PC-9 (cell line): ENCODE measurements at regions not wholly inside any gene's neighbourhood (a gene's known extent, or its start where the extent isn't known, plus 50 kb on each side); places are given as distances from the start of the nearest gene placed in this dataset.
"Not testable (repeated sequence)": the region's sequence is repeated elsewhere in the genome, so short reads cannot be mapped to it uniquely, and the experiment has no call there.

ENCODE experiments used
- BruUV-seq: library from RNA; stranded (reverse); fragments of 400-500 nt; replicated peaks from 2 replicates; lab custom pipeline; 2021; lab: Mats Ljungman, UMichigan
- CTCF ChIA-PET: fragments of 300-600 bp; sonication (Branson Sonifier 250); formaldehyde crosslinking; loops from one replicate; lab custom pipeline; 2022; ENCODE audit warnings: antibody characterized with exemption; lab: Charles Lee
- POLR2A ChIA-PET: fragments of 300-600 bp; sonication (Branson Sonifier 250); formaldehyde crosslinking; loops from one replicate; lab custom pipeline; 2022; ENCODE audit warnings: antibody characterized with exemption; ENCODE audit not compliant: unreplicated experiment; lab: Charles Lee
- DNase-seq, 2 experiments: peaks; one replicate each; pipeline versions ENCODE4 v3.0.0 to v3.0.0-alpha.2; 2015 to 2022; ENCODE audit warnings: mixed read lengths in 1 of 2
- H2AFZ ChIP-seq: fragments of 200-600 bp; sonication (generic); 2 replicates; pipeline ENCODE4 v1.8.1; 2017; ENCODE audit warnings: antibody characterized with exemption
- H3F3A ChIP-seq: fragments of 200-600 bp; sonication (generic); 2 replicates; pipeline ENCODE4 v1.8.1; 2017; ENCODE audit warnings: antibody characterized with exemption, mild to moderate bottlenecking, low read depth; ENCODE audit not compliant: insufficient read depth
- H3K27ac ChIP-seq: fragments of 200-600 bp; sonication (generic); 2 replicates; pipeline ENCODE4 v1.6.1; 2016; ENCODE audit warnings: mixed run types
- H3K27me3 ChIP-seq: fragments of 200-600 bp; sonication (generic); 2 replicates; pipeline ENCODE4 v1.6.1; 2016; ENCODE audit warnings: low read depth, mixed run types; ENCODE audit not compliant: insufficient read depth
- H3K36me3 ChIP-seq: fragments of 200-600 bp; sonication (generic); 2 replicates; pipeline ENCODE4 v1.6.1; 2016; ENCODE audit warnings: low read depth, mixed run types
- H3K4me1 ChIP-seq: fragments of 200-600 bp; sonication (generic); replicated peaks from 2 replicates; pipeline ENCODE4 v1.6.1; 2016; ENCODE audit warnings: mixed run types; ENCODE audit not compliant: insufficient read depth
- H3K4me2 ChIP-seq: fragments of 200-600 bp; sonication (generic); 2 replicates; pipeline ENCODE4 v1.6.1; 2017; ENCODE audit warnings: mixed run types
- H3K4me3 ChIP-seq: fragments of 200-600 bp; sonication (generic); 2 replicates; pipeline ENCODE4 v1.6.1; 2016; ENCODE audit warnings: mixed run types
- H3K79me2 ChIP-seq: fragments of 200-600 bp; sonication (generic); 2 replicates; pipeline ENCODE4 v1.6.1; 2017; ENCODE audit warnings: low read depth, mixed run types
- H3K9me2 ChIP-seq: fragments of 200-600 bp; sonication (generic); 2 replicates; pipeline ENCODE4 v1.8.1; 2017; ENCODE audit warnings: mild to moderate bottlenecking; ENCODE audit not compliant: insufficient read depth
- H3K9me3 ChIP-seq: fragments of 200-600 bp; sonication (generic); 2 replicates; pipeline ENCODE4 v1.8.1; 2016; ENCODE audit warnings: low read depth; ENCODE audit not compliant: insufficient read depth
- H4K20me1 ChIP-seq: fragments of 200-600 bp; sonication (generic); 2 replicates; pipeline ENCODE4 v1.8.1; 2017; ENCODE audit not compliant: insufficient read depth
- CTCF ChIP-seq: fragments of 200-600 bp; sonication (generic); conservative IDR thresholded peaks from 2 replicates; pipeline ENCODE4 v1.6.1; 2017; ENCODE audit warnings: mixed run types, antibody characterized with exemption, mild to moderate bottlenecking, moderate library complexity
- EZH2 ChIP-seq: fragments of 200-600 bp; sonication (generic); IDR thresholded peaks from 2 replicates; pipeline ENCODE4 v1.8.0; 2017; ENCODE audit warnings: antibody characterized with exemption, low read depth
- intact Hi-C: fragments of 100-400 bp; cut with micrococcal nuclease; formaldehyde crosslinking; loops from one replicate; pipeline ENCODE4 v1.10.0; 2022; ENCODE audit not compliant: unreplicated experiment

GRCh38 chr5:124912638-124913328 is 166.3 kb upstream of the ZNF608 start:
- Histone ChIP-seq H3F3A (peaks cover 4% of the 10 kb centered on the region; the same call in 1 of the 2 replicates), H3K4me3 (no peak overlapping the region), H3K4me1 (peaks cover 8% of the 10 kb centered on the region), H3K27me3 (no peaks in the 10 kb centered on the region), H3K36me3 (no peaks in the 10 kb centered on the region), H3K9me3 (no peaks in the 10 kb centered on the region), H3K79me2 (no peaks in the 10 kb centered on the region), H4K20me1 (no peaks in the 10 kb centered on the region), H3K9me2 (no peaks in the 10 kb centered on the region), H3K4me2 (no peak overlapping the region), H2AFZ (no peak overlapping the region), H3K27ac (no peak overlapping the region)
- DNase-seq = no peak
- no TSS peak for BruUV-seq
- ChIA-PET POLR2A (no interaction called here), CTCF (no interaction called here)
- no peak for TF ChIP-seq CTCF
- TF ChIP-seq EZH2 = no peak
- intact Hi-C loops = no loop called here

- BruUV-seq = no TSS peak
- H3K9me2 ChIP-seq = no peaks in the 10 kb centered on the region
- peaks cover 4% of the 10 kb centered on the region; the same call in 1 of the 2 replicates for H3F3A ChIP-seq
- POLR2A ChIA-PET = no interaction called here
- no peak overlapping the region for H3K27ac ChIP-seq
- CTCF ChIA-PET = no interaction called here
- no peaks in the 10 kb centered on the region for H4K20me1 ChIP-seq
- intact Hi-C loops = no loop called here
- no peaks in the 10 kb centered on the region for H3K9me3 ChIP-seq
- H3K27me3 ChIP-seq = no peaks in the 10 kb centered on the region
- no peaks in the 10 kb centered on the region for H3K79me2 ChIP-seq
- H3K36me3 ChIP-seq = no peaks in the 10 kb centered on the region
- no peak overlapping the region for H3K4me2 ChIP-seq
- H3K4me1 ChIP-seq = peaks cover 8% of the 10 kb centered on the region
- DNase-seq = no peak
- no peak overlapping the region for H2AFZ ChIP-seq
- TF ChIP-seq CTCF = no peak
- no peak for TF ChIP-seq EZH2
- H3K4me3 ChIP-seq = no peak overlapping the region
Measured at GRCh38 chr5:124913329-124913653, 166.9 kb upstream of the ZNF608 start.

- H3K27me3 ChIP-seq, DNase-seq, H4K20me1 ChIP-seq, CTCF ChIA-PET, intact Hi-C loops, H3K4me1 ChIP-seq, POLR2A ChIA-PET, H3K36me3 ChIP-seq, H3F3A ChIP-seq, H3K27ac ChIP-seq, H3K9me2 ChIP-seq, H3K79me2 ChIP-seq, H3K4me3 ChIP-seq, H3K4me2 ChIP-seq, H3K9me3 ChIP-seq, BruUV-seq, H2AFZ ChIP-seq: not testable (repeated sequence)
Measured at GRCh38 chr5:124916313-124916712, 169.9 kb upstream of the ZNF608 start.

- no TSS peak for BruUV-seq
- POLR2A ChIA-PET = no interaction called here
- Histone ChIP-seq H3K27me3 (no peaks in the 10 kb centered on the region), H2AFZ (no peak overlapping the region), H4K20me1 (no peaks in the 10 kb centered on the region), H3K36me3 (no peaks in the 10 kb centered on the region), H3K27ac (no peak overlapping the region), H3K4me1 (no peaks in the 10 kb centered on the region), H3K9me3 (no peaks in the 10 kb centered on the region), H3K4me3 (no peak overlapping the region), H3K79me2 (no peaks in the 10 kb centered on the region), H3F3A (no peaks in the 10 kb centered on the region), H3K9me2 (no peaks in the 10 kb centered on the region), H3K4me2 (no peak overlapping the region)
- CTCF ChIA-PET = no interaction called here
- no peak for TF ChIP-seq CTCF
- intact Hi-C loops = no loop called here
- DNase-seq = no peak
Measured at GRCh38 chr5:124918618-124919017, 172.2 kb upstream of the ZNF608 start.
